Neural progenitor cell (in vitro differentiated cells): ENCODE measurements at regions not wholly inside any gene's neighbourhood (a gene's known extent, or its start where the extent isn't known, plus 50 kb on each side); places are given as distances from the start of the nearest gene placed in this dataset.

Experiments used
- DNase-seq: peaks from one replicate; pipeline ENCODE4 v3.0.0-alpha.2; 2016; ENCODE audit warnings: low spot score
- H2AFZ ChIP-seq: fragments of 200-600 bp; sonication (generic); replicated peaks from 2 replicates; pipeline ENCODE4 v1.6.1; 2016; ENCODE audit warnings: antibody characterized with exemption
- H3F3A ChIP-seq: fragments of 200-600 bp; sonication (generic); 2 replicates; pipeline ENCODE4 v1.6.1; 2016; ENCODE audit warnings: antibody characterized with exemption, low read depth
- H3K27ac ChIP-seq: fragments of 200-600 bp; sonication (generic); 2 replicates; pipeline ENCODE4 v1.5.1; 2016; ENCODE audit warnings: mild to moderate bottlenecking
- H3K27me3 ChIP-seq: fragments of 200-600 bp; sonication (generic); 2 replicates; pipeline ENCODE4 v1.6.1; 2016; ENCODE audit warnings: mild to moderate bottlenecking, moderate library complexity
- H3K36me3 ChIP-seq: fragments of 200-600 bp; sonication (generic); 2 replicates; pipeline ENCODE4 v1.5.1; 2016
- H3K4me1 ChIP-seq: fragments of 200-600 bp; sonication (generic); 2 replicates; pipeline ENCODE4 v1.6.1; 2016; ENCODE audit warnings: mixed run types
- H3K4me2 ChIP-seq: fragments of 200-600 bp; sonication (generic); 2 replicates; pipeline ENCODE4 v1.6.1; 2016
- H3K4me3 ChIP-seq: fragments of 200-600 bp; sonication (generic); 2 replicates; pipeline ENCODE4 v1.5.1; 2016
- H3K79me2 ChIP-seq: fragments of 200-600 bp; sonication (generic); 2 replicates; pipeline ENCODE4 v1.6.1; 2016; ENCODE audit warnings: low read depth
- H3K9ac ChIP-seq: fragments of 200-600 bp; sonication (generic); 2 replicates; pipeline ENCODE4 v1.6.1; 2016
- H3K9me3 ChIP-seq: fragments of 200-600 bp; sonication (generic); 2 replicates; pipeline ENCODE4 v1.5.1; 2016; ENCODE audit warnings: low read depth
- H4K20me1 ChIP-seq: fragments of 200-600 bp; sonication (generic); 2 replicates; pipeline ENCODE4 v1.6.1; 2016; ENCODE audit warnings: low read depth
- H3K27ac Mint-ChIP-seq: 3 replicates; pipeline ENCODE4 v1.8.0; 2021; ENCODE audit warnings: mixed read lengths
- H3K27me3 Mint-ChIP-seq: 2 replicates; pipeline ENCODE4 v1.8.0; 2022; ENCODE audit warnings: low read depth, mild to moderate bottlenecking, inconsistent platforms, moderate library complexity, mixed read lengths; ENCODE audit not compliant: insufficient read depth
- H3K36me3 Mint-ChIP-seq: 3 replicates; pipeline ENCODE4 v1.8.0; 2021; ENCODE audit warnings: mixed read lengths
- H3K4me1 Mint-ChIP-seq: 3 replicates; pipeline ENCODE4 v1.8.0; 2021; ENCODE audit warnings: mixed read lengths
- H3K4me3 Mint-ChIP-seq: 3 replicates; pipeline ENCODE4 v1.8.0; 2021; ENCODE audit warnings: mild to moderate bottlenecking, moderate library complexity, mixed read lengths
- H3K9me3 Mint-ChIP-seq: 3 replicates; pipeline ENCODE4 v1.8.0; 2020; ENCODE audit warnings: mixed read lengths
- CTCF ChIP-seq: fragments of 200-600 bp; sonication (generic); IDR thresholded peaks from 2 replicates; pipeline ENCODE4 v1.5.1; 2017; ENCODE audit warnings: antibody characterized with exemption, mild to moderate bottlenecking
- EZH2 ChIP-seq: fragments of 200-600 bp; sonication (generic); IDR thresholded peaks from 2 replicates; pipeline ENCODE4 v1.6.1; 2017; ENCODE audit warnings: antibody characterized with exemption, mild to moderate bottlenecking, moderate library complexity
- EZH2phosphoT487 ChIP-seq: fragments of 200-600 bp; sonication (generic); IDR thresholded peaks from 2 replicates; pipeline ENCODE4 v1.6.1; 2017; ENCODE audit warnings: antibody characterized with exemption

GRCh38 chr3:22989716-22990115 is 213.4 kb upstream of the UBE2E2 start:
- no peak overlapping the region for H2AFZ ChIP-seq

GRCh38 chr3:22990291-22991200 is 212.6 kb upstream of the UBE2E2 start:
- Mint-ChIP-seq H3K4me1 (no peaks in the 10 kb centered on the region), H3K27ac (no peak overlapping the region), H3K27me3 (peaks cover 5% of the 10 kb centered on the region), H3K9me3 (no peaks in the 10 kb centered on the region), H3K36me3 (no peaks in the 10 kb centered on the region), H3K4me3 (no peak overlapping the region)
- H3K27ac ChIP-seq = no peak overlapping the region
- H3F3A ChIP-seq = no peaks in the 10 kb centered on the region
- no peaks in the 10 kb centered on the region for H3K36me3 ChIP-seq
- no peaks in the 10 kb centered on the region for H3K9me3 ChIP-seq
- H3K4me3 ChIP-seq = no peak overlapping the region
- no peak overlapping the region for H3K9ac ChIP-seq
- H2AFZ ChIP-seq = no peak overlapping the region
- H3K4me2 ChIP-seq = no peak overlapping the region
- TF ChIP-seq EZH2 (no peak), CTCF (no peak), EZH2phosphoT487 (no peak)
- no peak for DNase-seq
- H3K4me1 ChIP-seq = no peaks in the 10 kb centered on the region
- H3K27me3 ChIP-seq = no peaks in the 10 kb centered on the region
- H3K79me2 ChIP-seq = no peaks in the 10 kb centered on the region
- no peaks in the 10 kb centered on the region for H4K20me1 ChIP-seq

More at GRCh38 chr3:22989716-22990115, 213.4 kb upstream of the UBE2E2 start:
- TF ChIP-seq CTCF (no peak), EZH2phosphoT487 (no peak), EZH2 (no peak)
- Histone ChIP-seq H3K79me2 (no peaks in the 10 kb centered on the region), H3K4me2 (no peak overlapping the region), H3K4me3 (no peak overlapping the region), H3K4me1 (no peaks in the 10 kb centered on the region), H3K9ac (no peak overlapping the region), H3K9me3 (no peaks in the 10 kb centered on the region), H3F3A (no peaks in the 10 kb centered on the region), H3K27ac (no peak overlapping the region), H3K27me3 (no peaks in the 10 kb centered on the region), H3K36me3 (no peaks in the 10 kb centered on the region), H4K20me1 (no peaks in the 10 kb centered on the region)
- DNase-seq = no peak
- no peaks in the 10 kb centered on the region for H3K4me1 Mint-ChIP-seq
- no peaks in the 10 kb centered on the region for H3K36me3 Mint-ChIP-seq
- H3K9me3 Mint-ChIP-seq = no peaks in the 10 kb centered on the region
- H3K27ac Mint-ChIP-seq = no peak overlapping the region
- H3K4me3 Mint-ChIP-seq = no peak overlapping the region
- peaks cover 5% of the 10 kb centered on the region for H3K27me3 Mint-ChIP-seq

- H3K9me3 Mint-ChIP-seq = no peaks in the 10 kb centered on the region
- Histone ChIP-seq H3K9ac (no peak overlapping the region), H3K27ac (no peak overlapping the region), H2AFZ (no peak overlapping the region), H3K79me2 (no peaks in the 10 kb centered on the region), H3K36me3 (no peaks in the 10 kb centered on the region), H4K20me1 (no peaks in the 10 kb centered on the region), H3K4me2 (no peak overlapping the region), H3K4me1 (peaks cover 6% of the 10 kb centered on the region), H3K27me3 (no peaks in the 10 kb centered on the region), H3F3A (no peaks in the 10 kb centered on the region), H3K9me3 (no peaks in the 10 kb centered on the region), H3K4me3 (no peak overlapping the region)
- no peak overlapping the region for H3K4me3 Mint-ChIP-seq
- no peaks in the 10 kb centered on the region for H3K27me3 Mint-ChIP-seq
- no peak overlapping the region for H3K27ac Mint-ChIP-seq
- H3K4me1 Mint-ChIP-seq = peaks cover 8% of the 10 kb centered on the region
- TF ChIP-seq EZH2phosphoT487 (no peak), EZH2 (no peak), CTCF (no peak)
- no peaks in the 10 kb centered on the region for H3K36me3 Mint-ChIP-seq
- no peak for DNase-seq
Observed at GRCh38 chr3:22994781-22995180, 208.3 kb upstream of the UBE2E2 start.
